CD14-positive monocyte (primary cell): ENCODE measurements at regions not wholly inside any gene's neighbourhood (a gene's known extent, or its start where the extent isn't known, plus 50 kb on each side); places are given as distances from the start of the nearest gene placed in this dataset.

Source experiments
- DNase-seq, 3 donors: peaks; one replicate each; pipeline ENCODE4 v3.0.0-alpha.2; 2011 to 2022
- H2AFZ ChIP-seq: 2 replicates; pipeline ENCODE4 v1.6.0; 2012; ENCODE audit warnings: mild to moderate bottlenecking, low read depth, low read length, inconsistent platforms; ENCODE audit not compliant: insufficient read depth, poor library complexity, severe bottlenecking
- H3K27ac ChIP-seq, 2 donors: 1 replicate in 1 of 2; 2 replicates in 1 of 2; pipeline ENCODE4 v1.5.1; 2012 to 2013; ENCODE audit warnings: low read length in 2 of 2, control low read depth in 1 of 2, inconsistent platforms in 1 of 2, low read depth in 1 of 2, mild to moderate bottlenecking in 1 of 2
- H3K27me3 ChIP-seq, 2 donors: one replicate each; pipeline versions ENCODE4 v1.6.0 to v1.6.1; 2011 to 2013; ENCODE audit warnings: low read length in 2 of 2; ENCODE audit not compliant: control insufficient read depth in 2 of 2, insufficient read depth in 2 of 2
- H3K36me3 ChIP-seq, 2 donors: replicated peaks in 1 of 2; 1 replicate in 1 of 2; 2 replicates in 1 of 2; pipeline versions ENCODE4 v1.5.1 to v1.6.1; 2012 to 2013; ENCODE audit warnings: low read length in 2 of 2, control low read depth in 1 of 2, inconsistent platforms in 1 of 2, mild to moderate bottlenecking in 1 of 2; ENCODE audit not compliant: insufficient read depth in 2 of 2, control insufficient read depth in 1 of 2
- H3K4me1 ChIP-seq, 2 donors: 1 replicate in 1 of 2; 2 replicates in 1 of 2; pipeline versions ENCODE4 v1.5.1 to v1.6.1; 2012 to 2013; ENCODE audit warnings: low read length in 2 of 2, control low read depth in 1 of 2, inconsistent platforms in 1 of 2, mild to moderate bottlenecking in 1 of 2, moderate library complexity in 1 of 2; ENCODE audit not compliant: insufficient read depth in 2 of 2, control insufficient read depth in 1 of 2
- H3K4me2 ChIP-seq: replicated peaks from 2 replicates; pipeline ENCODE3; 2012; ENCODE audit warnings: low read length, moderate library complexity, mild to moderate bottlenecking; ENCODE audit not compliant: poor library complexity, severe bottlenecking; ENCODE audit errors: extremely low read depth
- H3K4me3 ChIP-seq, 3 experiments: fragments of 200-600 bp in 1 of 3; sonication (generic) in 1 of 3; replicated peaks in 1 of 3; 1 replicate in 2 of 3; 2 replicates in 1 of 3; pipeline ENCODE4 v1.5.1; 2011 to 2013; ENCODE audit warnings: low read length in 3 of 3, mild to moderate bottlenecking in 3 of 3, control low read depth in 2 of 3, low read depth in 2 of 3, inconsistent platforms in 1 of 3, moderate library complexity in 1 of 3
- H3K79me2 ChIP-seq: 2 replicates; pipeline ENCODE4 v1.6.0; 2012; ENCODE audit warnings: mild to moderate bottlenecking, control low read depth, inconsistent platforms, low read length, moderate library complexity; ENCODE audit not compliant: insufficient read depth
- H3K9ac ChIP-seq: 2 replicates; pipeline ENCODE4 v1.6.0; 2017; ENCODE audit warnings: low read length, mild to moderate bottlenecking; ENCODE audit not compliant: insufficient read depth, poor library complexity, severe bottlenecking
- H3K9me3 ChIP-seq, 2 donors: replicated peaks in 1 of 2; 1 replicate in 1 of 2; 2 replicates in 1 of 2; pipeline versions ENCODE4 v1.5.1 to v1.6.1; 2012 to 2013; ENCODE audit warnings: low read length in 2 of 2, control low read depth in 1 of 2; ENCODE audit not compliant: control insufficient read depth in 1 of 2, insufficient read depth in 1 of 2
- H4K20me1 ChIP-seq: 2 replicates; pipeline ENCODE4 v1.6.0; 2012; ENCODE audit warnings: mild to moderate bottlenecking, low read length, control low read depth, moderate library complexity; ENCODE audit not compliant: insufficient read depth
- H3K27ac Mint-ChIP-seq, 7 donors: one replicate each; pipeline ENCODE4 v1.8.0; 2020; ENCODE audit warnings: mild to moderate bottlenecking in 7 of 7, mixed read lengths in 7 of 7, moderate library complexity in 6 of 7, inconsistent platforms in 2 of 7
- H3K27me3 Mint-ChIP-seq, 3 donors: one replicate each; pipeline ENCODE4 v1.8.0; 2021 to 2022; ENCODE audit warnings: low read depth in 3 of 3, mild to moderate bottlenecking in 3 of 3, mixed read lengths in 3 of 3, moderate library complexity in 3 of 3, inconsistent platforms in 1 of 3
- H3K36me3 Mint-ChIP-seq, 2 donors: one replicate each; pipeline ENCODE4 v1.8.0; 2020; ENCODE audit warnings: mixed read lengths in 2 of 2, inconsistent platforms in 1 of 2, mild to moderate bottlenecking in 1 of 2
- H3K4me1 Mint-ChIP-seq: one replicate; pipeline ENCODE4 v1.8.0; 2020; ENCODE audit warnings: mild to moderate bottlenecking, mixed read lengths
- H3K4me3 Mint-ChIP-seq, 2 donors: one replicate each; pipeline ENCODE4 v1.8.0; 2020; ENCODE audit warnings: mild to moderate bottlenecking in 2 of 2, mixed read lengths in 2 of 2, moderate library complexity in 1 of 2
- H3K9me3 Mint-ChIP-seq, 7 donors: one replicate each; pipeline ENCODE4 v1.8.0; 2020 to 2022; ENCODE audit warnings: mixed read lengths in 7 of 7, mild to moderate bottlenecking in 6 of 7, moderate library complexity in 6 of 7, inconsistent platforms in 2 of 7
- WGBS: methylation state at CpG from one replicate; pipeline ENCODE4 v1.1.5; 2013; ENCODE audit warnings: missing lambda C conversion rate; ENCODE audit not compliant: insufficient coverage; 5-methylcytosine and 5-hydroxymethylcytosine counted together
- intact Hi-C, 2 donors: fragments of 100-400 bp; cut with micrococcal nuclease; formaldehyde crosslinking; loops; one replicate each; pipeline versions ENCODE4 v1.15.0 to v1.15.1; 2023
- TF ChIP-seq, protein P1 (sequence below): fragments of 200-600 bp; IDR thresholded peaks from one replicate; pipeline ENCODE4 v1.8.0; 2022; ENCODE audit warnings: antibody characterized with exemption, mild to moderate bottlenecking

DNA sequence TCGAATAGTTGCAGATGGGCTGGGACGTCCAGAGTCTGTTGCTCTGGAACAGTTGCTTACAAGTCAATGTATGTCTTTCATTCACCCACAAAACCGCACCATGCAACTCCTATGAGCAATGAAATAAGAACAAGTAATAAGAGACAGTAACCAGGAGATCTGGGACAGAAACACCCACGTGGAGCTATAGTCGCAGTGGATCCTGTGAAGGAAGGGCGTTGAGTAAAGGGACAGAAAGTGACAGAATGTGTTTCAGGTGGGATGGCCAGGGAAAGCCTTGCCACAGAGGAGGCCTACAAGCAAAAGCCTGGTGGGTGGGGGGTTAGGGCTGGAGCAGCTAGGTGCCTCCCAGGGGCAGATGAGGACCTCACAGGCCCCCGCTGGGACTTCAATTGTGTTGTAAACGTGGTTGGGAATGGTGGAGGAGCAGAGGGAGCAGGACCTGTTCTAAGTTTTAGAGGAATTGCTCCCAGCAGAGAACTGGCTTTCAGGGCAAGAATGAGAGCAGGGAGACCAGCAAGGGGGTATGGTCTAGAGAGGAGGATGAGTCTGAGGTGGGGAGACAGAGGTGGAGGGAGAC lies 86.7 kb upstream of the FZD10 start:
- TF ChIP-seq, protein P1, sequence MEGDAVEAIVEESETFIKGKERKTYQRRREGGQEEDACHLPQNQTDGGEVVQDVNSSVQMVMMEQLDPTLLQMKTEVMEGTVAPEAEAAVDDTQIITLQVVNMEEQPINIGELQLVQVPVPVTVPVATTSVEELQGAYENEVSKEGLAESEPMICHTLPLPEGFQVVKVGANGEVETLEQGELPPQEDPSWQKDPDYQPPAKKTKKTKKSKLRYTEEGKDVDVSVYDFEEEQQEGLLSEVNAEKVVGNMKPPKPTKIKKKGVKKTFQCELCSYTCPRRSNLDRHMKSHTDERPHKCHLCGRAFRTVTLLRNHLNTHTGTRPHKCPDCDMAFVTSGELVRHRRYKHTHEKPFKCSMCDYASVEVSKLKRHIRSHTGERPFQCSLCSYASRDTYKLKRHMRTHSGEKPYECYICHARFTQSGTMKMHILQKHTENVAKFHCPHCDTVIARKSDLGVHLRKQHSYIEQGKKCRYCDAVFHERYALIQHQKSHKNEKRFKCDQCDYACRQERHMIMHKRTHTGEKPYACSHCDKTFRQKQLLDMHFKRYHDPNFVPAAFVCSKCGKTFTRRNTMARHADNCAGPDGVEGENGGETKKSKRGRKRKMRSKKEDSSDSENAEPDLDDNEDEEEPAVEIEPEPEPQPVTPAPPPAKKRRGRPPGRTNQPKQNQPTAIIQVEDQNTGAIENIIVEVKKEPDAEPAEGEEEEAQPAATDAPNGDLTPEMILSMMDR, result no peak
- 83% methylated on average over 5 of the region's 8 CpGs for WGBS
- H3K4me2 ChIP-seq, result no peak overlapping the region
- H3K36me3 Mint-ChIP-seq, result no peaks in the 10 kb centered on the region
- H3K27me3 Mint-ChIP-seq, result peaks cover 0 to 3% (median 0%) of the 10 kb centered on the region in 3 donors
- no peaks in the 10 kb centered on the region for H3K36me3 ChIP-seq
- H3K79me2 ChIP-seq, result no peaks in the 10 kb centered on the region
- H3K9me3 Mint-ChIP-seq, result peaks cover 12 to 40% (median 17%) of the 10 kb centered on the region in 7 donors
- peak overlapping the region in 2 of 7 donors; percentile 5 to 41 for H3K27ac Mint-ChIP-seq
- intact Hi-C loops, result no loop called here
- no peak overlapping the region for H3K27ac ChIP-seq
- peaks cover 15 to 34% of the 10 kb centered on the region in 2 donors for H3K9me3 ChIP-seq
- no peak for DNase-seq
- H3K4me3 Mint-ChIP-seq, result no peak overlapping the region
- H3K4me1 ChIP-seq, result no peaks in the 10 kb centered on the region
- H3K4me1 Mint-ChIP-seq, result no peaks in the 10 kb centered on the region
- H3K27me3 ChIP-seq, result no peaks in the 10 kb centered on the region
- H3K9ac ChIP-seq, result no peak overlapping the region
- no peaks in the 10 kb centered on the region for H4K20me1 ChIP-seq
- H3K4me3 ChIP-seq, result no peak overlapping the region
- no peak overlapping the region for H2AFZ ChIP-seq

DNA sequence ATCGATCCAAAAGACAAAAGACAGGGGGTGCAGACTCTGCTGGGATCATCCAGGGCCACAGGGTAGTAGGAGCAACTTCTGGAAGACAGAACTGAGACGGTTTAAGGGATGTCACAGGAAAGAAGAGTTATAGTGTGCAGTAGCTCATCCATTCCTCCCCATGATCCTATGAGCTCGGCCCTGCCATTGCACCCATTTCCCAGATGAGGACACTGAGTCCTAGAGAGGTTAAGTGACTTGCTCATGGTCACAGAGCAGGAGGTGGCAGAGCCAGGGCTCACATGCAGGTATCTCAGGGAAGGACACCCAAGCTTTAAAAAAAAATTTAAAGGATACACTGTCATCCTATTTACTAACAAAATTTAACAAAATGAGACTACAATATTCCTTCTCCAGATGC lies 86.1 kb upstream of the FZD10 start:
- no peak for DNase-seq
- TF ChIP-seq, protein P1, result no peak
- Histone ChIP-seq H3K4me3 (no peak overlapping the region), H3K36me3 (no peaks in the 10 kb centered on the region), H3K79me2 (no peaks in the 10 kb centered on the region), H3K27ac (no peak overlapping the region), H3K4me1 (no peaks in the 10 kb centered on the region), H3K9me3 (peaks cover 15 to 33% of the 10 kb centered on the region in 2 donors), H3K27me3 (no peaks in the 10 kb centered on the region), H2AFZ (no peak overlapping the region), H4K20me1 (no peaks in the 10 kb centered on the region), H3K9ac (no peak overlapping the region), H3K4me2 (no peak overlapping the region)
- intact Hi-C loops, result no loop called here
- Mint-ChIP-seq H3K9me3 (peaks cover 12 to 37% (median 17%) of the 10 kb centered on the region in 7 donors), H3K4me3 (no peak overlapping the region), H3K27me3 (peaks cover 0 to 3% (median 1%) of the 10 kb centered on the region in 3 donors), H3K4me1 (no peaks in the 10 kb centered on the region), H3K27ac (no peak overlapping the region), H3K36me3 (no peaks in the 10 kb centered on the region)
- 100% methylated on average over 1 of the region's 3 CpGs for WGBS
